B cell (primary cell): ENCODE measurements at regions not wholly inside any gene's neighbourhood (a gene's known extent, or its start where the extent isn't known, plus 50 kb on each side); places are given as distances from the start of the nearest gene placed in this dataset.

ENCODE experiments used
- ATAC-seq: fragments of 200-7000 bp; cut with Tn5 transposase; one replicate; pipeline ENCODE4 v1.10.0; 2021; ENCODE audit warnings: low read depth, mild to moderate bottlenecking, moderate number of reproducible peaks, moderate library complexity
- CTCF ChIA-PET: fragments of 350-600 bp; sonication (Branson Sonifier 250); formaldehyde crosslinking; loops from one replicate; lab custom pipeline; 2021; ENCODE audit warnings: antibody characterized with exemption, inconsistent platforms; lab: Charles Lee
- POLR2A ChIA-PET: fragments of 350-600 bp; sonication (Branson Sonifier 250); formaldehyde crosslinking; loops from one replicate; lab custom pipeline; 2021; ENCODE audit warnings: antibody characterized with exemption; lab: Charles Lee
- DNase-seq: peaks from one replicate; pipeline ENCODE4 v3.0.0; 2013
- H2AFZ ChIP-seq: 2 replicates; pipeline ENCODE4 v1.6.1; 2012; ENCODE audit warnings: mild to moderate bottlenecking, low read depth, low read length; ENCODE audit not compliant: insufficient read depth, poor library complexity, severe bottlenecking
- H3K27ac ChIP-seq, 2 donors: 1 replicate in 1 of 2; 2 replicates in 1 of 2; pipeline ENCODE4 v1.5.1; 2012 to 2013; ENCODE audit warnings: low read length in 2 of 2, mild to moderate bottlenecking in 2 of 2, moderate library complexity in 1 of 2
- H3K27me3 ChIP-seq, 4 experiments: fragments of 200-600 bp in 1 of 4; sonication (generic) in 1 of 4; replicated peaks in 1 of 4; 1 replicate in 2 of 4; 2 replicates in 2 of 4; pipeline versions ENCODE4 v1.6.1 to v1.7.0; 2013 to 2016; ENCODE audit warnings: low read length in 3 of 4, mild to moderate bottlenecking in 2 of 4, mixed read lengths in 1 of 4, moderate library complexity in 1 of 4; ENCODE audit not compliant: insufficient read depth in 4 of 4, control insufficient read depth in 3 of 4; ENCODE audit errors: control extremely low read depth in 1 of 4
- H3K36me3 ChIP-seq, 2 experiments: replicated peaks in 1 of 2; 1 replicate in 1 of 2; 2 replicates in 1 of 2; pipeline versions ENCODE4 v1.6.1 to v1.7.1; 2013; ENCODE audit warnings: low read length in 1 of 2; ENCODE audit not compliant: insufficient read depth in 2 of 2, control insufficient read depth in 1 of 2; ENCODE audit errors: control extremely low read depth in 1 of 2, extremely low read depth in 1 of 2
- H3K4me1 ChIP-seq, 2 donors: fragments of 200-600 bp in 1 of 2; sonication (generic) in 1 of 2; 1 replicate in 1 of 2; 2 replicates in 1 of 2; pipeline versions ENCODE4 v1.5.1 to v1.6.1; 2013 to 2017; ENCODE audit warnings: low read length in 2 of 2; ENCODE audit not compliant: control insufficient read depth in 2 of 2, insufficient read depth in 2 of 2
- H3K4me2 ChIP-seq: replicated peaks from 2 replicates; pipeline ENCODE3; 2012; ENCODE audit warnings: mild to moderate bottlenecking, low read depth, low read length; ENCODE audit not compliant: poor library complexity, severe bottlenecking
- H3K4me3 ChIP-seq, 5 experiments: fragments of 200-600 bp in 1 of 5; sonication (generic) in 1 of 5; 1 replicate in 3 of 5; 2 replicates in 2 of 5; pipeline versions ENCODE4 v1.5.1 to v1.7.0; 2011 to 2016; ENCODE audit warnings: low read length in 4 of 5, mild to moderate bottlenecking in 4 of 5, low read depth in 2 of 5, control low read depth in 1 of 5, moderate library complexity in 1 of 5; ENCODE audit not compliant: insufficient read depth in 1 of 5; ENCODE audit errors: control extremely low read depth in 1 of 5, extremely low read depth in 1 of 5
- H3K79me2 ChIP-seq: fragments of 200-600 bp; sonication (generic); one replicate; pipeline ENCODE4 v1.6.0; 2016; ENCODE audit warnings: low read length; ENCODE audit not compliant: control insufficient read depth, insufficient read depth
- H3K9ac ChIP-seq: fragments of 200-600 bp; sonication (generic); 2 replicates; pipeline ENCODE4 v1.6.1; 2017; ENCODE audit warnings: mild to moderate bottlenecking, low read length, moderate library complexity
- H3K9me3 ChIP-seq, 3 donors: one replicate each; pipeline versions ENCODE4 v1.6.1 to v1.7.1; 2013; ENCODE audit warnings: low read length in 2 of 3; ENCODE audit not compliant: control insufficient read depth in 2 of 3, insufficient read depth in 1 of 3; ENCODE audit errors: control extremely low read depth in 1 of 3
- H4K20me1 ChIP-seq: 2 replicates; pipeline ENCODE4 v1.6.0; 2012; ENCODE audit warnings: mild to moderate bottlenecking, low read length; ENCODE audit not compliant: insufficient read depth, control insufficient read depth, poor library complexity, severe bottlenecking
- H3K27ac Mint-ChIP-seq: one replicate; pipeline ENCODE4 v1.8.0; 2021; ENCODE audit warnings: mixed read lengths
- H3K27me3 Mint-ChIP-seq: one replicate; pipeline ENCODE4 v1.8.0; 2021; ENCODE audit warnings: mixed read lengths
- H3K4me1 Mint-ChIP-seq: one replicate; pipeline ENCODE4 v1.8.0; 2021; ENCODE audit warnings: mixed read lengths
- H3K4me3 Mint-ChIP-seq: one replicate; pipeline ENCODE4 v1.8.0; 2021; ENCODE audit warnings: mixed read lengths
- H3K9me3 Mint-ChIP-seq: one replicate; pipeline ENCODE4 v1.8.0; 2022; ENCODE audit warnings: mixed read lengths; ENCODE audit not compliant: insufficient read depth
- EZH2 ChIP-seq: IDR thresholded peaks from 2 replicates; pipeline ENCODE4 v1.6.1; 2012; ENCODE audit warnings: borderline replicate concordance, low read depth, mild to moderate bottlenecking, moderate library complexity, low read length; ENCODE audit not compliant: insufficient read depth, poor library complexity, severe bottlenecking
- WGBS: methylation state at CpG from one replicate; pipeline ENCODE4 v1.1.5; 2013; ENCODE audit warnings: missing lambda C conversion rate; ENCODE audit not compliant: insufficient coverage; 5-methylcytosine and 5-hydroxymethylcytosine counted together
- intact Hi-C: fragments of 100-400 bp; cut with micrococcal nuclease; formaldehyde crosslinking; loops from one replicate; pipeline ENCODE4 v1.10.0; 2022
- TF ChIP-seq, protein P1 (sequence below): fragments of 200-600 bp; IDR thresholded peaks from one replicate; pipeline ENCODE4 v1.8.0; 2022; ENCODE audit warnings: antibody characterized with exemption, mild to moderate bottlenecking

DNA sequence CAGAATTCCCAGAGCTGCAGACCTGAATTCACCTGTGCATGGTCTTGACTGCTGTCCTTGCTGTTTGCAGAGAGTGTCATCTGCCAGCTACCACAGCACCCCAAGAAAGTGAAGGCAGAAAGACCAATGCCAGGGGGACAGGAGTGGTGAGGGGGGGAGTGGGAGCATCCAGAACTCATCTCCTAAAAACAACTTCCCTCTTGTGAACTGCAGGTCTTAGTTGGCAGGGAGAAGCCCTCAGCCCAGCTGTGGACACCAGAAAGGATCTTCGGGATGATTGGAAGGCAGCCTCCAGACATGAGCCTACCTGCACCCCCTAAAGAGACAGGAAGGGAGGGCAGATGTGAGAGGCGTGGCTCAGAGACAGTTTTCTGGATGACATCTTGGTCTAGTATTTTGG lies 615.8 kb upstream of the MGMT start:
- H2AFZ ChIP-seq = no peak overlapping the region
- H3K4me1 ChIP-seq = no peaks in the 10 kb centered on the region
- no CpG with 5 or more reads among the region's 2 CpGs for WGBS
- H3K9me3 ChIP-seq = peaks cover 0 to 8% (median 0%) of the 10 kb centered on the region in 3 donors
- TF ChIP-seq EZH2 = no peak
- TF ChIP-seq, protein P1, sequence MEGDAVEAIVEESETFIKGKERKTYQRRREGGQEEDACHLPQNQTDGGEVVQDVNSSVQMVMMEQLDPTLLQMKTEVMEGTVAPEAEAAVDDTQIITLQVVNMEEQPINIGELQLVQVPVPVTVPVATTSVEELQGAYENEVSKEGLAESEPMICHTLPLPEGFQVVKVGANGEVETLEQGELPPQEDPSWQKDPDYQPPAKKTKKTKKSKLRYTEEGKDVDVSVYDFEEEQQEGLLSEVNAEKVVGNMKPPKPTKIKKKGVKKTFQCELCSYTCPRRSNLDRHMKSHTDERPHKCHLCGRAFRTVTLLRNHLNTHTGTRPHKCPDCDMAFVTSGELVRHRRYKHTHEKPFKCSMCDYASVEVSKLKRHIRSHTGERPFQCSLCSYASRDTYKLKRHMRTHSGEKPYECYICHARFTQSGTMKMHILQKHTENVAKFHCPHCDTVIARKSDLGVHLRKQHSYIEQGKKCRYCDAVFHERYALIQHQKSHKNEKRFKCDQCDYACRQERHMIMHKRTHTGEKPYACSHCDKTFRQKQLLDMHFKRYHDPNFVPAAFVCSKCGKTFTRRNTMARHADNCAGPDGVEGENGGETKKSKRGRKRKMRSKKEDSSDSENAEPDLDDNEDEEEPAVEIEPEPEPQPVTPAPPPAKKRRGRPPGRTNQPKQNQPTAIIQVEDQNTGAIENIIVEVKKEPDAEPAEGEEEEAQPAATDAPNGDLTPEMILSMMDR = no peak
- no peak overlapping the region for H3K4me2 ChIP-seq
- ATAC-seq (no peak), DNase-seq (no peak)
- no peaks in the 10 kb centered on the region for H3K36me3 ChIP-seq
- ChIA-PET POLR2A (no interaction called here), CTCF (no interaction called here)
- H3K4me1 Mint-ChIP-seq = no peaks in the 10 kb centered on the region
- no peaks in the 10 kb centered on the region for H4K20me1 ChIP-seq
- no peaks in the 10 kb centered on the region for H3K27me3 Mint-ChIP-seq
- H3K27ac ChIP-seq = no peak overlapping the region
- H3K9me3 Mint-ChIP-seq = no peaks in the 10 kb centered on the region
- no peak overlapping the region for H3K4me3 Mint-ChIP-seq
- no peaks in the 10 kb centered on the region for H3K27me3 ChIP-seq
- H3K9ac ChIP-seq = no peak overlapping the region
- intact Hi-C loops = no loop called here
- H3K79me2 ChIP-seq = no peaks in the 10 kb centered on the region
- no peak overlapping the region for H3K27ac Mint-ChIP-seq
- no peak overlapping the region for H3K4me3 ChIP-seq

- H2AFZ ChIP-seq = no peak overlapping the region
- H3K9ac ChIP-seq = no peak overlapping the region
- intact Hi-C loops = no loop called here
- no peak overlapping the region for H3K4me3 ChIP-seq
- Mint-ChIP-seq H3K4me3 (no peak overlapping the region), H3K27ac (no peak overlapping the region), H3K27me3 (no peaks in the 10 kb centered on the region), H3K4me1 (no peaks in the 10 kb centered on the region), H3K9me3 (no peaks in the 10 kb centered on the region)
- TF ChIP-seq, protein P1 = no peak
- no peak for TF ChIP-seq EZH2
- ATAC-seq (no peak), DNase-seq (no peak)
- H3K4me1 ChIP-seq = no peaks in the 10 kb centered on the region
- no peaks in the 10 kb centered on the region for H4K20me1 ChIP-seq
- no peak overlapping the region for H3K27ac ChIP-seq
- no peak overlapping the region for H3K4me2 ChIP-seq
- WGBS = 53% methylated on average over 5 of the region's 7 CpGs
- no peaks in the 10 kb centered on the region for H3K36me3 ChIP-seq
- peaks cover 0 to 8% (median 0%) of the 10 kb centered on the region in 3 donors for H3K9me3 ChIP-seq
- H3K27me3 ChIP-seq = no peaks in the 10 kb centered on the region
- no peaks in the 10 kb centered on the region for H3K79me2 ChIP-seq
- ChIA-PET CTCF (no interaction called here), POLR2A (no interaction called here)
These were observed 615.3 kb upstream of the MGMT start for GRCh38 chr10:128851726-128852125.
